ENCODE measurements at regions not wholly inside any gene's neighbourhood (a gene's known extent, or its start where the extent isn't known, plus 50 kb on each side); places are given as distances from the start of the nearest gene placed in this dataset.

GRCh38 chr5:163756170-163756569 lies 250.8 kb downstream of the MAT2B start:
- no peaks in the 10 kb centered on the region for H3K27me3 ChIP-seq
- no peak for DNase-seq
- no peaks in the 10 kb centered on the region for H3K9me3 ChIP-seq
- H3K27ac ChIP-seq = no peak overlapping the region
- H3K36me3 ChIP-seq = no peaks in the 10 kb centered on the region
- TF ChIP-seq POLR2A (IDR thresholded peaks at IDR 0.05) (no peak), CTCF (IDR thresholded peaks at IDR 0.05) (no peak)
- intact Hi-C loops (cut with DNase I) = no loop called here
- 82 to 84% methylated on average over 2 of the region's 2 CpGs for WGBS, 2 donors
- no peak overlapping the region for H3K4me3 ChIP-seq (replicated peaks in 1 of 3)
- no peaks in the 10 kb centered on the region for H3K4me1 ChIP-seq

- H3K4me3 ChIP-seq (replicated peaks in 1 of 3) = no peak overlapping the region
- WGBS, 2 donors = 82% methylated on average over 5 of the region's 5 CpGs
- DNase-seq = no peak
- no peaks in the 10 kb centered on the region for H3K27me3 ChIP-seq
- H3K36me3 ChIP-seq = no peaks in the 10 kb centered on the region
- no peaks in the 10 kb centered on the region for H3K4me1 ChIP-seq
- no peaks in the 10 kb centered on the region for H3K9me3 ChIP-seq
- intact Hi-C loops (cut with DNase I) = no loop called here
- TF ChIP-seq CTCF (IDR thresholded peaks at IDR 0.05) = no peak
- no peak for TF ChIP-seq POLR2A (IDR thresholded peaks at IDR 0.05)
- H3K27ac ChIP-seq = no peak overlapping the region
These were observed 251.9 kb downstream of the MAT2B start for GRCh38 chr5:163757344-163757743.

- Histone ChIP-seq H3K9me3 (no peaks in the 10 kb centered on the region), H3K36me3 (no peaks in the 10 kb centered on the region), H3K4me1 (no peaks in the 10 kb centered on the region), H3K27ac (no peak overlapping the region), H3K4me3 (replicated peaks in 1 of 3) (no peak overlapping the region), H3K27me3 (no peaks in the 10 kb centered on the region)
- TF ChIP-seq POLR2A (IDR thresholded peaks at IDR 0.05) = no peak
- TF ChIP-seq CTCF (IDR thresholded peaks at IDR 0.05) = no peak
- 59 to 66% methylated on average over 2 of the region's 2 CpGs for WGBS, 2 donors
- intact Hi-C loops (cut with DNase I) = no loop called here
- DNase-seq = no peak
These were observed 252.9 kb downstream of the MAT2B start for GRCh38 chr5:163758283-163758711.

GRCh38 chr5:163759000-163759704 lies 253.7 kb downstream of the MAT2B start:
- no peak for DNase-seq
- 82 to 86% methylated on average over 4 of the region's 4 CpGs for WGBS, 2 donors
- TF ChIP-seq CTCF (IDR thresholded peaks at IDR 0.05) (no peak), POLR2A (IDR thresholded peaks at IDR 0.05) (no peak)
- intact Hi-C loops (cut with DNase I) = no loop called here
- H3K9me3 ChIP-seq = no peaks in the 10 kb centered on the region
- H3K4me1 ChIP-seq = no peaks in the 10 kb centered on the region
- H3K27me3 ChIP-seq = no peaks in the 10 kb centered on the region
- no peaks in the 10 kb centered on the region for H3K36me3 ChIP-seq
- H3K4me3 ChIP-seq (replicated peaks in 1 of 3) = no peak overlapping the region
- no peak overlapping the region for H3K27ac ChIP-seq

- WGBS, 2 donors = 32 to 59% methylated on average over 3 of the region's 3 CpGs
- no peaks in the 10 kb centered on the region for H3K4me1 ChIP-seq
- DNase-seq = no peak
- H3K4me3 ChIP-seq (replicated peaks in 1 of 3) = no peak overlapping the region
- TF ChIP-seq CTCF (IDR thresholded peaks at IDR 0.05) (no peak), POLR2A (IDR thresholded peaks at IDR 0.05) (no peak)
- no peak overlapping the region for H3K27ac ChIP-seq
- no peaks in the 10 kb centered on the region for H3K9me3 ChIP-seq
- no peaks in the 10 kb centered on the region for H3K36me3 ChIP-seq
- no peaks in the 10 kb centered on the region for H3K27me3 ChIP-seq
- intact Hi-C loops (cut with DNase I) = no loop called here
These were observed 255.1 kb downstream of the MAT2B start for GRCh38 chr5:163760498-163760897.

All from thyroid gland (tissue), 4 donors.